NCI-H748 (cell line): ENCODE measurements at regions not wholly inside any gene's neighbourhood (a gene's known extent, or its start where the extent isn't known, plus 50 kb on each side); places are given as distances from the start of the nearest gene placed in this dataset.
"Not testable (repeated sequence)": the region's sequence is repeated elsewhere in the genome, so short reads cannot be mapped to it uniquely, and the experiment has no call there.

Source experiments
- DNase-seq: peaks from one replicate; lab custom pipeline; 2025; ENCODE audit not compliant: unreplicated experiment; lab: John Stamatoyannopoulos, UW

DNA sequence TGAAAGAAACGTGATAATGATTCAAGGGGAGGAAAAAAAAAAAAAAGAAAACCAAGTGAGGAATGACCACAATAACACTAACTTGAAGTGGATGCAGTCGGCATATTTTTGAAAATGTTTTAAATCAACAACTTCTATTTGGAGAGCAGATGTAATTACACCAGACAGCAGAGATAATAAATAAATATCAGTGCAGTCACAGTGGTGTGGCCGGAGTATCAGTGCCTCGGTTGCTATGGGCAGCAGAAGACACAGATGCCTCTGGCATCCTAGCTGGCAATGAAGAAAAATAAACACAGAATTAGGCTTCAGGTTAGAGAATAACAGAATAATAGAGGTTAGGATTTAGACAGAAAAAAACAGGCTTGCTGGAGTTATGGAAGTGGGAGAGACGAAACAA, 888.3 kb downstream of the LTN1 start:
- no peak for DNase-seq

DNA sequence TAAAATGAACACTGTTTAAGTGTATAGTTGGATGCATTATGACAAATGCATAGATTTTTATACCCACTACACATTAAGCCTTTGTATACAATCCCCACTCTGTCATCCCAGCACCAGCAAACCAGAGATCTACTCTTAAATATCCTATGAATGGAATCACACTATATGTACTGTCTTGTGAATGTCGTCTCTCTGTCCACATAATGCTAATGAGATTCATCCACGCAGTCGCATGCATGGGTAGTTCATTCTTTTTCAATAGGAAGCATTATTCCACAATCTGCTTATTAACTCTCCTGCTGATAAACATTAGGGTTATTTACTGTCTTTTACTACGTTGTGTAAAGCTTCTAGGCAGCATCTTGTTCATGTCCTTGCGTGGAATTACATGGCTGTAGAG, 892.3 kb downstream of the LTN1 start:
- no peak for DNase-seq

DNA sequence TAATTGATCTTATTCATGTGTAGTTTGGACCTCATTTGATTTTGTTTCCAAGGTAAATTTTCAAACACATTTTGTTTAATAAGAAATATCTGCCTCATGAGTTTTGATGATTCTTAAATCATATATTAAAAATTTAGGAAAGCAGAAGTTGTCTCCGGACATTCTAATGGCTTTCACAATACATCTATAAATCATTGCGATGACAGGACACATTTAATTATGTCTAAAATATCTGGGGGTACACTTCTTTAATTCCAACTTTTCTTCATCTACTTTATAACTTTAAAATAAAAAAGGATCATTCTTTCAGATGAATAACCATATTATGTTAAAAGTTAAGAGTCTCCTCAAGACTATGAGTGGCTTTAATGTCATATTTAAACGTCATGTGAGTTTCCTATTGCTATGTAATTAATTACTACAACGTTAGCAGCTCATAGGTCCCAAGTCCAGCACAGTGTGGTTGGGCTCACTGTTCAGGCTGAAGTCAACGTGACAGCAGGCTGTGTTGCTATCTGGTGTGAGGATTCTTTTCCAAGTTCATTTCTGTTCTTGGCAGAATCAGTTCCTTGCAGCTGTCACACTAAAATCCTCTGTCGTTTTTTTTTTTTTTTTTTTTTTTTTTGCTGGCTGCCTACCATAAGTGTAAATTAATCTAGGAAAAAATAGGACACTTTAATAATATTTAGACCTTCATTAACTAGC, 893.5 kb downstream of the LTN1 start:
- DNase-seq = no peak

DNA sequence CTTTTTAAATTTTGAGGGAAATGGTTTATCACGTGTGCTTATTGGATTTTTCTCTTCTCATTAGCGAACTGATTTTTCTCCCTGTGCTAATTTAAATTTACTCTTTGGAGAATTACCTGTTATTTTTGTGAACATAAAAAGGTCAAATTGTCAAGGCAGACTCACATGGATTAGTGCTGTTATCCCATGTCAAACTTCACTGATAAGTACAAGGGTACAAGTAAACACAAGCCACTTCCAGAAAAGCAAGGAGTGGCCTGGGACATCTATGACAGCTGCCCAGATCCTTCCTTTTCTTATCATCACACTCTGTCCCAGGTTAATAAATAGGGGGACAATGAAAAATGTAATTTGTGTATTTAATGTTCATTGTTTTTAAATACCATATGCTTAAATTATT, 901.2 kb downstream of the LTN1 start:
- no peak for DNase-seq

DNA sequence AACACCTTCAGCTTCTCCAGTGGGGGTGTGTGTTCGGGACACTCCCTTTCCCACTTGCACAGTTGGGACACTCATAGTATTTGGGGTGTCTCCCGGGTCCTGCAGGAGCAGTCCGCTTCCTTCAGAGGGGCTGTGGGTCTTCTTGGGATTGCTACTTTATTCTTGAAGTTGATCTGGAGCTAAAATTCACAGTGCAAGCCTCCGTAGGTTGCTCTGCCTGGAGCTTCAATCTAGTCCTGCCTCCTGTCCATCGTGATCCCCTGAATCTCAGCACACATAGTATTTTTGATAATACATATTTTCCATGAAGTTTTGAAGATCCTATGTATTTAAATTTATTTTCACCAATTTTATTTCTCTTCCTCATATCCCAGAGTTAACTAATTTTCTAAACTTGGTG, 902.1 kb downstream of the LTN1 start:
- DNase-seq = no peak

DNA sequence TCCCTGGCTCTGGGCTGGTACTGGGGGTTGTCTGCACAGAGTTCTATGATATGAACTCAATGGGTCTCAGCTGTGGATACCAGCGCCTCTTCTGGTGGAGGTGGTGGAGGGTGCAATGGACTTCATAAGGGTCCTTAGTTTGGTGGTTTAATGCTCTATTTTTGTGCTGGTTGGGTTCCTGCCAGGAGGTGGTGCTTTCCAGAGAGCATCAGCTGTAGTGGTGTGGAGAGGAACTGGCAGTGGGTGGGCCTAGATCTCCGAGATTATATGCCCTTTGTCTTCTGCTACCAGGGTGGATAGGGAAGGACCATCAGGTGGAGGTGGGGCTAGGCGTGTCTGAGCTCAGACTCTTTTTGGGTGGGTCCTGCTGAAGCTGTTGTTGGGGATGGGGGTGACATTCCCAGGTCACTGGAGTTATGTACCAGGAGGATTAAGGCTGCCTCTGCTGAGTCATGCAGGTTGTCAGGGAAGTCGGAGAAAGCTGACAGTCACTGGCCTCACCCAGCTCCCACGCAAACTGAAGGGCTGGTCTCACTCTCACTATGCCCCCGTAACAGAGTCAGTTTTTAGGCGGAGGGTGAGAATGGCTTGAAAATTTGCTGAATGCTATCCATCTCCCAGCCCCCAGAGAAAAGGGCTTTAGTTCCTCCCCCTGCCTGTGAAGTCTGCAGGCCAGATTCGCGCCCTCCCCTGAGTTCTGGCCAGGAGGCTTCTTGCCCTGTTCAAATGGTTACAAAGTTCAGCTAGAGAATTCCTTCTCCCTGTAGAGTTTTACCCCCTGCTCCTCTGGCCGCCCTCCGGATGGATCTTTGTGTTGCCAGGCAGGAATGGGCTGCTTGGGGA, 902.9 kb downstream of the LTN1 start:
- no peak for DNase-seq

DNA sequence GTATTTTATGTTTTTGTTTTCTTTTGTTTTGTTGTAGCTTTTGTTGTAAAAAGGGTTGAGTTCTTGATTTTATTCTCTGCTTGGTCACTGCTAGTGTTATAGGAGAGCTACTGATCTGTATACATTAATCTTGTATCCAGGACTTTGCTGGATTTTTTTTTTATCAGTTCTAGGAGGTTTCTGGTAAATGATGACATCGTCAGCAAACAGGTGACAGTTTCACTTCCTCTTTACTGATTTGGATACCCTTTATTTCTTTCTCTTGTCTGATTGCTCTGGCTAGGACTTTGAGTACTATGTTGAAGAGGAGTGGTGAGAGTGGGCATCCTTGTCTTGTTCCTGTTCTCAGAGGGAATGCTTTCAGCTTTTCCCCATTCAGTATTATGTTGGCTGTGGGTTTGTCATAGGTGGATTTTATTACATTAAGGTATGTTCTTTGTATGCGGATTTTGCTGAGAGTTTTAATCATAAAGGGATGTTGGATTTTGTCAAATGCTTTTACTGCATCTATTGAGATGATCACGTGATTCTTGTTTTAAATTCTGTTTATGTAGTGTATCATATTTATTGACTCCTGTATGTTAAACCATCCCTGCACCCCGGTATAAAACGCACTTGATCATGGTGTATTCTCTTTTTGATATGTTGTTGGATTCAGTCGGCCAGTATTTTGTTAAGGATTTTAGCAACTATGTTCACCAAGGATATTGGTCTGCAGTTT, 905.7 kb downstream of the LTN1 start:
- no peak for DNase-seq

DNA sequence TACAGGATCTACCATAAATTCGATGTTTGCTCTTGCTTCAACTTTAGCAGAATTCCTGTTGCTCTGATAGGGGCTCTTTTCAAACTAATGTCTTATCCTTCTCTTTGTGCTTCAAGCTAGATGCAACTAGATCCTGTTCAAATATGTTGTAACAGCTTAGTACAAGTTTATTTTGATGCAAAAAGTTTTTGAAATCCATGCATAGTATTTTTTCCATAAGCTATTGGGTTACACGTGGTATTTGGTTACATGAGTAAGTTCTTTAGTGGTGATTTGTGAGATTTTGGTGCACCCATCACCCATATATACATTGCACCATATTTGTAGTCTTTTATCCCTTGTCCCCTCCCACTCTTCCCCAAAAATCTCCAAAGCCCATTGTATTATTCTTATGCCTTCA, 907.7 kb downstream of the LTN1 start:
- no peak for DNase-seq

DNA sequence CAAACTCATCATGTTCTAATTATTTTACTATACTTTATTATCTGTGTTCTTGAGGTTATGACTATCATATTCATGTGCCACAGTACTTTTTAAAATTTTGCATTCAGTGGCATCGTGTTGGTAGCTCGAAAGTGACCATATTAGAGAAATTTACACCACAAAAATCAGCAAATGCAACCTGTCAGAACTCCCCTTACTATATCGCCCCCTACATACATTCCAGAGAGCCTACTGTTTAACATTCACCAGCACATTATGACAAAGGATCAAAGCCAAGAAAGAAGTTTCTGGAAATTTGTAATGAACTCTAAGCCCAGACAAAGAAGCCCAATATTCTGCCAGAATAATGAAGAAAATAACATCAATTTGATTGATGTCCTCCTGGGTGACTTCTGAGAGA, 909.3 kb downstream of the LTN1 start:
- DNase-seq = no peak

DNA sequence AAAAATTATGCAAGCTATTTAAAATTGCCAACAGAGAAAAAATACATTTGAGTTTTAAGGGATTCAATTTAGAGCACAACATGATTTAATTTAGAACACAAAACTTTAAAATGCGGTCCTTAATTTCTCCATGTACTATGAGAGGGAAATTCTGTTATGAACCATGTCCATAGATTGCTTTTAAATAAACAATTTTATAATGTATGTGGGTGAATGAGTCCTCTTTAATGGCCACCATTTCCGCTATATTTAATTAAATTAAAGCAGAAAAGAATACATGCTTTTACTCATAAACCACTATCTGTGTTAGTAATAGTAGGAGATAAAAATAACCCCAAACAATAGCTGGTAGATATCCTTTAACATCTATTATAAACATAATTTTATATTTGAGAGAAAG, 914.6 kb downstream of the LTN1 start:
- DNase-seq = no peak

DNA sequence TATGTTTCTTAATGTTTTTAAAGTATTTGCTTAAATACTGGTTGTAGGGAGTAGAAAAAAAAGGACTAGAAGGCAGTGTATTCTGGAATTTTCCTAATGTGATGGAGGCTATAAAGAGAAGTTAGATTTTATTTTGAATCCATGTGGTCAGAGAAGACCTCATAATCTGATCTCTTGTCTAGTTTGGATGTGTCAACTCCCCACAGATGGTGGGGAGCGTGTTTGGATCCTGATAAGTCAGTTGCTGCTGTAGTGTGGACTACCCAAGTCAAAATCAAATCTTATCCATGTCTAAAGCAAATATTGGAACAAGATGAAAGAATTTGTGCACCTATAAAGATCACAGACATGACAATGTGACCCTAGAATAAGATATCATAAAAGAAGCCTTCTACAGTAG, 918.0 kb downstream of the LTN1 start:
- DNase-seq = no peak

DNA sequence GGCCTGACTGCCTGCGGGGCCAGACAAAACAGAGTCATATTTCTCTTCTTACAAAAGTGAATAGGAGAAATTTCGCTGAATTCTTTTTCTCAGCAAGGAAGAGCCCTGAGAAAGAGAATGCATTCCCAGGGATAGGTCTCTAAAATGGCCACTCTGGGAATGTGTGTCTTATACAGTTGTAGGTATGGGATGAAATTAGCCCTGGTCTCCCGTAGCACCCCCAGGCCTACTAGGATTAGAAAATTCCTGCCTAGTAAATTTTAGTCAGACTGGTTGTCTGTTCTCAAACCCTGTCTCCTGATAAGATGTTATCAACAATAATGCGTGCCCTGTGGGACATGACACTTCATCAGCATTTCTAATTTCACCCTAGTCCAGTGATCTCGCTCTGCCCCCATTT, 920.1 kb downstream of the LTN1 start:
- no peak for DNase-seq

DNA sequence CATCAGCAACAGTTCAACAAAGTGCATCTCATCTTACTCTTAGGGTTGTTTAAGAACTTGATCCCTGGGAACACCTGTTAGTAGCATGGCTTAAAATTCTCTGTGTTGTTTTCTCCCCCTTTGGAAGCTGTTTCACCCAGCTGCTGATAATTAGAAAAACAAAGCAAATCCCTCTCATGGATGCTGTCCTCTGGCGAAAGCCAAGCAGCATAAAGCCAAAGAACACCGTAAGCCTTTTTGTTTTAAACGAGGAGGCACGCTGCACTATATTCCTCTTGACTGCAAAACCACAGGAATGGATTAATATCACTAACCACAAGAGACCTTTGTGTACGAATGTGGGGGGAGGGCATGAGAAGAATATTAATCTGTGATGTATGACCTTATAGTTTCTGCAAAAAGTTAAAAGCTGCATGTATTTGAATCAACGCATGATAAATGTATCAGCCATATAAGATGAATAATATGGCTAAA, 923.2 kb downstream of the LTN1 start:
- DNase-seq = no peak

DNA sequence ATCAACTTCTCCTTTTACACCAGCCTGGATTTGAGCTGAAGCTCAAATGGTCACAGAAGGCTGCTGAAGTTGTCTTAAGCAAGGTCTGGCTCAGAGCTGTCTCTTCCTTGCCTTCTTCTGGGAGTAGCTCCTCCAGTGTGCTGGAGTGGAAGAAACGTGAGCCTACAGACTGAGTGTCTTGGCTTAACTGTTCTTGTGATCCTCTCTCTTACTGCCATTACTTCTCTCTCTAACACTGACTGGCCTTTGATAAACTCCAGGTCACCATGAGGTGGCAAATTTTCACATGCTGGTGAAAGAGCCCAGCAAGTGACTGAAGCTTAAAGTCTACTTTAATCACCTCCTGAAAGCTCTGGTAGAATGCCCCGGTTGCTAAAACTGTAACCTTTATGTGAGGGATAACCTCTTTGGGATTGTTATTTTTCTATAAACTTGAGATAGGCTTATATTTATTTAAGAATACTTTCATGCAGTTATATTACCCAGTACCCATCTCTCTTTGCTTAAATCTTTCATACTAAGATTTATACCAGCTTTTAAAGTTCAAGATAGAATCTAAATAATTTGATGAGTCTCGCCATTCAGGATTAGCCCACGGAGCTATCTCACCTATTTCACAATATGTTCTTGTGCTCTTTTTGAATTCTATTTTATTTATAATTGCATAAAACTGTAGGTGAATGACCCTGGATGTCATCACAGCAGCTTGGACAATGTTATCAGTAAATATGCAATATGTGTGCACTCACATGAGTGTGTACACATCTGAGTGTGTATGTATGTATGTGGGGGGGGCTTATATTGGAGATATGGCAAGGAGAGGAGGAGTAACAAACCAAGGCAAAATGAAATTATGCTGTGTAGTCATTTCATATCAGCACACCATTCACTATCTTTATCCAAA, 924.0 kb downstream of the LTN1 start:
- DNase-seq = no peak

DNA sequence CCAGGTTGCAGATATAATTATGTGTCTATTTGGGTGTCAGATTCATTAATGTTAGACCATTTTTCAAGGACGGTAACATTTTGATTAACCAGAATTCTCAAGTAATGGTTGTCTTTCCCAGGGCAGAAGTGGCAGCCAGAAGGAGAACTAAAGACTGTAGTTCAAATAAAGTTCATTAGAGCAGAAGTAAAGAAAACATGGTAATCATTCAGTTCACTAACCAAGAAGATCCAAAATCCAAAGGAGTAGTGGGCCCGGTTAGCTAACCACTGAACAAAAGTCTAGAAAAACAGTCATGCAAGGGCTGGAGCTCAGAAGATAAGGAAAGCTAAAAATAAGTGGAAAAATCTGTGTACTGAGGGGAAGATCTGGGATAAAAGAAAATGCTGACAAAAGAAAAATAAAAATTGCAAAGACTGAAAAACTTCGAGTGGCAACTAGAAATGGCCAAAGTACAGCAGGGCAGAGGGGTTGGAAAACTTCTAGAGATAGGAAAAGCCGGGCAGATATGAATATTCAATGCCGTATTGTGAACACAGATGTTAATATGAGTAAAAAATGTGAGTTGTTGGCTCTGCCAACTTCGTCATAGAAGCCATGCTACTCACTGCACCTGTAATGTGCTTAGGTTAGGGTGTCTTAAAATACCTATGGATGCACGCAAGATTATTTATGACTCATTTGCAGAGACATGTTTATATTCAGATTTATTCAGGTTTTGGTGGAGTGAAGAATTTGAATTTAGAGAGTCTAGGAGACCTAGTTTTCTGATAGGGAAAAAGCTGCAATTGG, 925.9 kb downstream of the LTN1 start:
- DNase-seq = no peak

DNA sequence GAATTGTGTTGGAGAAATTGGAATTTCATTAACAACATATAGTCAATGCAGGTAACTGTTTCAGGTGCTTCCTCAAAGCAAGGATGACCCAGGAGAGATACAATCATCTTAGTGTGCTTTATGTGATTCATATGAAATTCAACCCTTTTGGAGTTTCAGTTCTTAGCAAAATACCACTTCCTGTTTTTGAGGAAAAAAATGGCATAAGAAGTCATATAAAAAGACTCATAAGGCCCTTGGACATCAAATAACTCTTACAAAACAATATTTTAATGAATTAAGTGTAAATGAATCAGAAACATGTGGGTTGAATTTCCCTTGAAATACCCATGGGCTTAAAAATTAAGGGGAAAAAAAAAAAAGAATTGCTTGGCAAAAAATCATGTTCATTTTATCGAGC, 926.6 kb downstream of the LTN1 start:
- no peak for DNase-seq

DNA sequence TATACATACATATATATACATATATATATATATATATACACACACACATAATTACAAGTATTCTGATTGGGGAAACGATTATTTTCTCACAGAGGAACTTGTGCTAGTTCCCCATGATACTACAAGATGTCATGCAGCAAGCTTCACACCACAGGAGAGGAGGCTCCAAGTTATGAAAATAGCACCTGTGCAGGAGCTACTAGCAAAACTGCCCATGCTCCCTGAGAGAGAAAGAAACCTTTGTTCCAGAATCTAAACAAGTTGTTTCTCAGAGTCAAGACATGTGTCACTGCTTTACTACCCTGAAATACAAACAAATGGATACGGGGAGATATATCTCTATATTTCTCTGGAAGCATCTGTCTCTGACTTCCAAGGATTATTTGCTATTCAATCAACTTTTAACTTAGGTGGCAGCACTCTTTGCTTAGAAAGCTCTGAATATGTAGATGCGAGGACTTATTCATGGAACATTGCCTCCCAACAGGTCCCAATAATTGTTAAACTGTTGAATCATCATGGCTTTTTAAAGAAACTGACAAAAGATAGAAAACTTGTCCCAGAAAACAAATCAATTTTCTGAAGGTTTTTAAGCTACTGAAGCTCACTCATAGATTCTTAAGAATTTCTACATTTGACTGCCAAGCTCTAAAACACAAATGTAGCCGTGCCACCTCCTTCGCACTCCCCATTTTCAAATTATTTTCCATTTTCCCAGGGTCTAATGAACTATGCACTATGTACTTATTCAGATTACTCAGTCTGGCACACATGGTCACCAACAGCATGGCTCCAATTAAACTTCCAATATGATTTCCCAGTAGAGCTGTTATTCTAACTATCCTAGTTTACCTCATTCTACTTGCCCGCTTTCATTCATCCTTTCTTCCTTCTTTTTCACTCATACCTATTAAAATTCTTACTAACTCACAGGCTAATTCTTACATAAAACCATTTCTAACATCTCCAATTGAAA, 929.1 kb downstream of the LTN1 start:
- DNase-seq = no peak

DNA sequence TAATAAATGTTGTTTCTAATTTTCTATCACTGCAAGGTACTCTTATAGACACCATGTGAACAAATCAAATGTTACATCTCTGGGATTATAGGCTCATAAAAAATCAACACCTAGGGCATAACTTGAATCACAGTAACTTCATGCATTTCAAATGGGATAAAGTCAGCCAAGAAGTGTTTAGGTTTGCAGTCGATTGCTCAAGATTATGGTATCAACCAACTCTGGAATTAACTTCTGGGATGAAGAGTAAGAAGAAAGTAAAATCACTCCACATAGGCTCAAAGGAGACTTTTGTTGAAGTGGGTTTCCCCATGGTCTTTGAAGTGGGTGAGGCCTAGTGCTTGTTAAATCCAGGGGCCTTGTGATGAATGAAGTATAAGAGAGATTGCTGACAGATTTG, 939.7 kb downstream of the LTN1 start:
- DNase-seq = not testable (repeated sequence)

DNA sequence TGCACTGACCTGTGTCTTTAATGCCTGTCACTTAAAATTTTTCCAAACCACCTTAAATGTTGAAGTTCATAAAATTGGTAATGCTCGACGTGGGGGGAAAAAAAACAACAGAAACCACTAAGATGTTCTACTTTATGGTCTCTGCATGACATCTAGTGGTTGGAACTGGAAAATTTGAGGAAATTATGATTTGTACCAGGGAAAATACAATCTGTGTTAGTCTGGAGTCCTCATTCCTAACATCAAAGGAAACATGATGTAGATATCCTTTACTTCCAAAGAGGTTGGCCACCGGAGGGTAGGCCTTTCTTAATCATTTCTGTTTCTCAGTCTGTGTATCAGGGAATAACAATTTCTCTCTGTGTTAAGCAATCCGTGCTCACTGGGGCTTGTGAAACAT, 941.0 kb downstream of the LTN1 start:
- not testable (repeated sequence) for DNase-seq
